HG03280 (cell line): ENCODE measurements at regions not wholly inside any gene's neighbourhood (a gene's known extent, or its start where the extent isn't known, plus 50 kb on each side); places are given as distances from the start of the nearest gene placed in this dataset.

Experiments used
- ATAC-seq: cut with Tn5 transposase; IDR thresholded peaks from one replicate; pipeline ENCODE4 v1.9.1; 2021; ENCODE audit warnings: mild to moderate bottlenecking, moderate library complexity; ENCODE audit not compliant: unreplicated experiment

DNA sequence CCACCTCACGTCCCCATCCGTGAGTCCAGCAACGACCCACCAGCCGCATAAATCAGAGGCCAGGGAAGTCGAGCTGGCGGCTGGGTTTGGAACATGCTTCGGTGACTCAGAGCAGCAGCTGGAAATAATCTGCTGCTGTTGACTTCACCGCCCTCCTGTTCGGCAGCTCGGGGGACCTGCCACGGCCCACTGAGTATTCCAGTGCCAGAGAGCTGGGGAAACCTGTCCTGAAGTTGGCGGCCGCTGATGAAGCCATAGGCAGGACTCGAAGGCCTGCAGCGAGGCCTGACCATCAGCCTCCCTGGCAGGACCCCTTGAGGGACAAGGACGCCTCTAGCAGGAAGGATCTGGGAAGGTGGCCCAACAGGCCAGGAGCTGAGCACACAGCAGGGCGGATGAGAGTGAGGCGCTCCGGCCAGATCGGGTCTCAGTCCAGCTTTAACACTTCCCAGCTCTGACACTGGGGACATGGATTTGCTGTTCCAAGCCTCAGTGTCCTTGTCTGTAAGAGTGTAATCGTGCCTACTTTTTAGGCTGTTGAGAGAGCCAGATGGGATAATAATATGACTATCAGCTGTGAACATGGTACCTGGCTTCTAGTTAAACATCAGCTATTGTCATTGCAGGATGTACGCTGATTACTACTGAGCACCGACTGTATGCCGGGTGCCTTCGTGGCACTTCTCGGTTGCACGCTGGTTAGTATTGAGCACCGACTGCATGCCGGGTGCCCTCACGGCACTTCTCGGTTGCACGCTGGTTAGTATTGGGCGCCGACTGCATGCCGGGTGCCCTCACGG lies 50.4 kb upstream of the CIBAR2 start:
- no peak for ATAC-seq

DNA sequence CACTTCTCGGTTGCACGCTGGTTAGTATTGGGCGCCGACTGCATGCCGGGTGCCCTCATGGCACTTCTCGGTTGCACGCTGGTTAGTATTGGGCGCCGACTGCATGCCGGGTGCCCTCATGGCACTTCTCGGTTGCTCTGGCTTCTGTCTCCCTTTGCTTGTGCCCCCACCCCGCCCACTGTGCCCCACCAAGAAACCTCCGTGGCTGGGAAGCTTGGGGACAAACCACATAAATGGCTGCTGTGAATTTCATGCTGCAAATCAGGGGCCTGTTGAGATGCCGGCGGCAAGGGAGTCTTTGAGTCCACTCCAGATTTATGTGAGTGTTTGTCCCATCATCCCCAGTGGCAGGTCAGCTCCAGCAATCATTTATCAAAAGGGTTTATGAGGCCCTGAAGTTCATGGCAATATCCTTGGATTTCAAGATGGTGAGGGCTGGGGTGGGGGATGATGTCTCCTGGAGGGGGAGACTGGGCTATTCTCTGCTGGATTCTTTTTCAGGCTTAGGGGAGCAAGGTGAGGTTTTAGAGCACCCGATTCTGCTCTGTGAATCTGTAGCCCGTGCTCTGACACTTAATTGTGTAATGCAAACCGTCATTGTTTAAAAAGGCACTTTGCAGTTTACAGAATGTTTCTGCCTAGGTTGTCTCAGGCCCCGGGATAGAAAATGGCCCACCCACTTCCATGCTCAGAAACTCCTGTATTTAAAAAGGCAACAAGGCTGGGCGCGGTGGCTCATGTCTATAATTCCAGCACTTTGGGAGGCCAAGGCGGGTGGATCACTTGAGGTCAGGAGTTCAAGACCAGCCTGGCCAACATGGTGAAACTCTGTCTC lies 51.2 kb upstream of the CIBAR2 start:
- no peak for ATAC-seq

DNA sequence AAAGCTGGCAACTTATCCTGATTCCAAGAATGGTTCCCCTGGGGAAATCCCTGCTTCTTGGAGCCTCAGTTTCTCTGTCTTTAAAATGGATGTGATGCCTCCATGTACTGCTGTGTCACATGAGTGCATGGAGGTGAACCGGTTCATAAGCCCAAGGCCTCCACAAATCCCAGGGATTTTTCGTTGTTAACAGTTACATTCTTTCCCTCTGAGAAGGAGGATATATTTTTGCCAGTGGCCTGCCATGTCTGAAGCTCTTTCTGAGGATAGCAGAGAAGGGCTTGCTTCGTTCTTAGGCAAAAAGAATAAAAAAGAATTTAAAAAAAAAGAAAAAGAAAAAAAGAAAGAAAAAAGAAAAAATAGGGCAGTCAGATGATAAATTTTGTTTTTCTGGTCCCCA lies 52.2 kb upstream of the CIBAR2 start:
- ATAC-seq: no peak

DNA sequence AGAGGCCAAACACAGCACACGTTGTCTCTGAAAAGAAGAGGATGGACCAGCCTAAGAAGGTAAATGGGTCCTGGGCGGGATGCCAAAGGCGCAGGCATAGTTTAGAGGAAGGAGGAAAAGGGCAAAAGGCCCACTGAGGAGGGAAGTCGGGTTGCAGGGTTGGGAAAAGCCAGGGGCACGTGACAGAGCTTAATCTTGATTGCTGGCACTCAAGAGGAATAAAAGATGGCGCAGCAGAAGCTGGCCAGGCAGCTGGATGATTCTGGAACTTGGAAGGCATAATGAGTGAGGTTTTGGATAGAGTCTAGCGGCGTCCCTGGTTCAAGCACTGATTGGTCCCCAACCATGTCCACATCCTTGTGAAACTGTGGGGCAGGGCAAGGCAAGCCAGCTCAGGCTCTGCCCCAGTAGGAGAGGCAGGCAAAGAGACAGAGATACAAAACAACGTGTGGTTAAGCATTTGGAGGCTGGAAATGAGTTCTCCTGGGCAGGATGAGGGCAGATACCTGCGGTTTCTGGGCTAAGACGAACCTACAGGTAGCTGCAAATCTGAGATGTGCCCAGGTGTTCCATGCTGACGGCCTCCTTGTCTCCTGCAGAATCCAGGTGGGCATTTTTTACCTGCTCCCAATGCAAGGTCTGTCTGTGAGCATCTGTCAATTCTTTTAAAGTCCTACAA lies 52.7 kb upstream of the CIBAR2 start:
- no peak for ATAC-seq

DNA sequence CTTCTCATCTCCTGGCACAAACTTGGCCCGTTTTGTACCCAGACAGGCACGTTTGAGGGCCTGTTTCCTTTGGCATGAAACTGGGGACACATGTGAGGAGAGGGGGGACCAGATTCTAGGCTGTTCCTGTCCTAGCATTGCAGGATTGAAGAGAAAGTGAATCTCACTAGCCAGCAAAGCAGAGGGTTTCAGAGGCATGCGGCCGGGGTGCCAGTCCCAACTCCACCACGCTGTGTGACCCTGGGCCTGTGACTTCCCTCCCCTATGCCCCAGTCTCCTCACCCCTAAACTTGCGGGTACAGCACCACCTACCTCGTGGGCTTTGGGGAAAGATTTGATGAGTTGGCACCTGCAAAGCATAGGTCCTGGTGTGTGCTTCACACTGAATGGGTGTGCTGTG lies 53.5 kb upstream of the CIBAR2 start:
- ATAC-seq: no peak

DNA sequence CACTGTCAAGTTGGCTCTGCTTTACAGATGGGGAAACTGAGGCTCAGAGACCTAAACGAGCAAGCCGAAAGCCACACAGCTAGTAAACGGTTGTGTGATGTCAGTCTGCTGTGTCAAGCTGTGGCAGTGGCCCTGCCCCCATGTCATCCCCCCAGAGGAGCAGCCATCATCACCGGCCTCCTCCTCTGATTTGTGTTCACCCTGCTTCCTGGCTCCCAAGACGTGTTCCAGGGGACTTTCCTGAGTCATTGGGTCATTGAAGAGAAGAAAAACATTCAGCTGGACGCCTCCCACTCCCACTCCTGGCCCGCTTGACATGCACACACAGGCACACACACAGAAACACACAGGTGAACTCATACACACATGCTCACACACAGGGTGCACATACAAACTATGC lies 54.0 kb upstream of the CIBAR2 start:
- ATAC-seq: no peak

DNA sequence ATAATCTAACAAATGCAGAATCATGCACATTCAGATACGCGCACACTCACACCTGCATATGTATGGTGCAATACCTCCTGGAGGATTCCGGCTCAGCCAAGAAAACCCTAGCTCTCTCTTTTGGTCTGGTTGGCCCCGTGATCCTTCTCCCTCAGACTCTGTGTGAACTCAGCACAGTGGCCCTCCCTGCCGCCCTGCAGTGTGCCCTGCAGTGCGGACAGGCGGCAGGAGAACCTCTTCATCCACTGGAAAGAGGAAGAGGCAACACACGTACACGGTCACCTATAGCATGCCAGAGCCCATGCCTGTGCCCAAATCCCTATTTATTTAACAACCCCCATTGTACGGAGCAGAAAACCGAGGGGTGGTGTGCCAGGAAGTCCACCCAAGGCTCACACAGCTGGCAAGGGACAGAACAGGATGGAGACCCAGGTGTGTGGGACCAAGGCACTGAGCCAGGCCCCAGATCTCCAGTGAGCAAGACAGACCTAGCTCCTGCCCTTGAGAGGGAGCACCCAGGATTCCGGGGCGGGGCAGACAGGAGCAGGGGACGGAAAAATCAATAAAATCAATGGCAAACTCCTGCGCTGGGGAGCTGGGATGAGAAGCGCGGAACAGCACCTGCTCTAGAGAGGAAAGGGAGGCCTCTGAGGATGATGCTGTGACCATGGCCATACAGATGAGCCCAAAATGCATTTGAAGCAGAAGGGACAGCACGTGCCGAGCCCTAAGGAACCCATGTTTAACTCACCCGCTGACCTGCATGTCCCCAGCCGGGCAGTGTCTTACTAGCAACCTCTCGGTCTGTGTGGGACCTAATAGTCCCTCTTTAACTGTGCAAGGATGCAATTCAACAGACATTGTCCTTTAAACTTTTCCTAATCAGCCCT lies 54.7 kb upstream of the CIBAR2 start:
- no peak for ATAC-seq

DNA sequence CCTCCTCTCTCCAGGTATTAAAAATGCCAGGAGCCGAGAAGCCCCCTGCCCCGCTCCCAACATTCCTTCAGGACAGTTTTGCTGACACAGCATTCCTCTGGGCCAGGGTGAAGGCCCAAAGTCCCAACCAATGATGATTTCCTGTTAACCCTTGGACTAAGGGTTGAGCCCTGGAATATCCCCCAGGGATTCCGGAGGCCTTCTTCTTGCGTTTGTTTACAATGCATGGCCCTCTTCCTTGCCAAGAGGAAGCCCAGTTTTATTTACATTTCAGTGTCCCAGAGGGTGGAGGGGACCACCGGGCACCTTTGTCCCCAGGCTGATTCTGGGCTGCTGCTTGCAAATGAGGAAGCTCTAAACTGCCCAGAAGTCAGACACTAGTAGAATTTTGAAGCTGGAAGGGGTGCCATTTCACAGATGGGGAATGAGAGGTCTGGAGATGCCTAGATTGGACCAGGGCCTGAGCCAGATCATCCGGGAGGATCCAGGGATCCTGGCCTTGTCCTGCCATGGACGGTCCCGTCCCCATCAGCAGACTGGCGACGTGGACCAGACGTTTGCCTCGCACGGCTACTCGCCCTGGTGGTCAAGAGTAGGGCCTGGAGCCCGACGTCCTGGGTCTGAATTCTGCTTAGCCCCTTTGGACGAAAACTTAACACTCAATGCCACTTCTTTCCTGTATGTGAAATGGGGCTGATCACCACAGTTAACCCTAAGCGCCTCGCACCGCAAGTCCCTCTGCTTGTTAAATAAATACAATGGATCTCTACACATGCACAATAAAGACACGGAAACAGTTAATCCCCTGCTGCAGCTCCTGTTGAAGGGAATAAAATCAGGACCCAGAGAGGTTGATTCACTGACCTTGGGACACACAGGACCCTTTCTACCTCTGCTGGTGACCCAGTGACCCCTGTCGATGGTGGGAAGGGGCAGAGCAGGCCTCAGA lies 55.6 kb upstream of the CIBAR2 start:
- ATAC-seq: no peak

DNA sequence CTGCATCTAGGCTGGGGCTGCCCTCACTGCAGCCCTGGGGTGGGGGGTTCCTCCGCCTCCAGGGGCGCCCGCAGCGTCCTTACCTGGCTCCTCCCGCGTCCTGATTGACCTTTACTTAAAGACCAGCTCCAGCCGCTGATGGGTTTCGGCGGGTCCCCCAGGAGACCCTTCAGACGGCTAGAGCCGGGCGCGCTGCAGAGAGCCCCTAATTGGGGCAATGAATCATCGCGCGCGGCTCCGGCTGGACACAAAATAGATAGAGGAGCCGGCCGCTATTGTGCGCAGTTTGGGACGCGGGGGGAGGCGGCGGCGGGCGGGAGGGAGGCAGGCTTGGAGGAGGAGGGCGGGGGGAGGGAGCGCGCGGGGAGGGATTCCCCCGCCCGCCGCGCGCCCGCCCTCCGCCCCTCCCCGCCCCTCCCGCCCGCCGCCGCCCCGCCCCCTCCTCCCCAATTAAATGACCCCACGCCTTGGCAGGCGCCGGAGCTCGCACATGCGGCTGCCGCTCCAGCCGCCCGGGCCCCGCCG lies 56.5 kb upstream of the CIBAR2 start:
- ATAC-seq: no peak

DNA sequence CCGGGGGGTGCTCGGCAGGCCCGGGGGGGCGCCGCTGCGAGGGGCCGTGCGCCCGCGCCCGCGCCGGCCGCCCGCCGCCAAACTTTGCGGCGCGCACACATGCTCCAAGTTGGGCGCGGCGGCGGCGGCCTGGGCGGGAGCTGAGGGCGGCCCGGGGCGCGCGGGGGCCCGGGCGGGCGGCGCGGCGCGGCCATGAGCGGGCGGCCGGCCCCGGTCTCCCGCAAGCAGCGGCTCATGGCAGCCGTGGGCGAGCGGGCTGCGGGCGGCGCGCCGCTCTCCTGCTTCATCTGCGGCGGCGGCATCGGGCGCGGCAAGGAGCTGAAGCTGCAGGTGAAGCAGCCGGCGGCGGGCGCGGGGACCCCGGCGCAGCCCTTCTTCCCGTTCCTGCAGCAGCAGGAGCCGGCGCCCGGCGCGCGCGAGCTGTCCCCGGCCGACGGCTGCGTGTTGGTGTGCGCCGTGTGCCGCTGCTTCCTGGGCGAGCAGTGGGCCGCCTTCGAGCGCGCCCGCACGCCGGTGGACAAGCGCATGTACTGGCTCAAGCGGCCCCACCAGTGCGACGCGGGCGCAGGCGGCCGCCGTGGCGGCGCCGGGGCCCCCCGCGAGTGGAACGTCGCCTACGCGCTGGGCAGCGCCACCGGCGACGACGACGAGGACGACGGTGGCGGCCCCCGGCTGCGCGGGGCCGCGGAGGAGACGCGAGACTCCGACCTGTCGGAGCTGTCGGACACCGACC lies 57.2 kb upstream of the CIBAR2 start:
- ATAC-seq: no peak

DNA sequence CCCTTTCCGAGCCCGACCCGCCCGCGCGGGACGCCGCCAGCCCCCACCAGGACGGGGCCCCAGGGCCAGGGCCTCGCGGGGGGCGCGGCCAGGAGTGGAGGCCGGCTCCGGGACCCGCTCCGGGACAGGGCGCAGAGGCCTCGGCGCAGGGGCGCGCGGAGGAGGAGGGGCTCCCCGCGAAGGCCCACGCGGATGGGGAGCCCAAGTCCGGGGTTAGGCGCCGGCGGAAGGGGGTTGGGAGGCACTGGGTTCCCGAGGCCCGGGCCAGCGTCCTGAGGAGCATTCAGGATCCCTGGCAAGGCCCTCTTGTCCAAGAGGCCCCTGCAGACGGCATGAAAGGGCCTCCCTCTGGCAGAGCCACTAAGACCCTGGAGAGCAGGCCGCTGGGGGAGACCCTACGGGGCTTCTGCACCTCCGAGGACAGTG lies 57.8 kb upstream of the CIBAR2 start:
- ATAC-seq: no peak

DNA sequence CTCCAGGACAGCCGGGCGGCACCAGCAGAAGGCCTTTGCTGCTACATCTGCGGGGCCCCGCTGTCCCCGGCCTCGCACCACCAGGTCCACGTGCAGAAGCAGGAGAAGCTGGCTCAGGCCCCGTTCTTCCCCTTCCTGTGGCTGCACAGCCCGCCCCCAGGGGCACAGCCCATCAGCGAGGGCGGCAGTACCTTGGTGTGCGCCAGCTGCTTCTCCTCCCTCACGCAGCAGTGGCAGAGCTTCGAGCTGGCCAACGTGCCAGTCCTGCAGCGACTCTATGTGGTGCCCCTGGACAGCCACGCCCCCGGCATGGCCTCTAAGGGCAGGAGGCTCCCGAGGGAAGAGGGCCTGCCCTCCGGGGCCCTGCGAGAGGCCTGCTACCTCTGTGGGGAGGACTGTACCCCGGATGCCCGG lies 58.3 kb upstream of the CIBAR2 start:
- ATAC-seq: no peak

DNA sequence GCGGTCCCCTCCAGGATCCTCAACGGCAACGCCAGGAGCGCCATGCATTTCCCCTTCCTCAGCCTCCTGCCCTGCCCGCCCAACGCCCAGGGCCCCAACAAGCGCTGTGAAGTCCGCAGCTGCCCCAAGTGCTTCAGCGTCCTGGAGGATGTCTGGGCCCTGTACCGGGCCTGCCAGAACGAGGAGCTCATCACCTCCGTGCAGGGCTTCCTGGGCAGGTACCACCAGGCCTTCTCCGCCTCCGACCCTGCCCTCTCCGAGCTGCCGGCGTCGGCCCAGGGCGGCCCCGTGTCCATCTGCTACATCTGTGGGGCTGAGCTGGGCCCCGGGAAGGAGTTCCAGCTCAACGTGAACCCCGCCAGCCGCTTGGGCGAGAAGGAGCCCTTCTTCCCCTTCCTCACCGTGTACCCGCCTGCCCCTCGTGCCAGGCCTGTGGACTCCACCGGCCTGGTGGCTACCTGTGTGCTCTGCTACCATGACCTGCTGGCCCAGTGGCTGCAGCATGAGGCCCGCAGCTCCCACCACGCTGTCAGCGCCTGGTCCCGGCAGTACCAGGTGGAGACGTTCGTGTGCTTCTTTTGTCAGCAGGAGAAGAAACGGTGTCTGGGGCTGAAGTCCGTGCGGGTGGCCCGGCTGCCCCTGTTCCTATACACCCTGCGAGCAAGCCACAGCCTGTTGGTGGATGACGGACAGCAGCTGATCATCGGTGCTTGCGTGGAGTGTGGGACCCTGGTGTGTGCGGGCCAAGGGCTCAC lies 58.9 kb upstream of the CIBAR2 start:
- no peak for ATAC-seq

DNA sequence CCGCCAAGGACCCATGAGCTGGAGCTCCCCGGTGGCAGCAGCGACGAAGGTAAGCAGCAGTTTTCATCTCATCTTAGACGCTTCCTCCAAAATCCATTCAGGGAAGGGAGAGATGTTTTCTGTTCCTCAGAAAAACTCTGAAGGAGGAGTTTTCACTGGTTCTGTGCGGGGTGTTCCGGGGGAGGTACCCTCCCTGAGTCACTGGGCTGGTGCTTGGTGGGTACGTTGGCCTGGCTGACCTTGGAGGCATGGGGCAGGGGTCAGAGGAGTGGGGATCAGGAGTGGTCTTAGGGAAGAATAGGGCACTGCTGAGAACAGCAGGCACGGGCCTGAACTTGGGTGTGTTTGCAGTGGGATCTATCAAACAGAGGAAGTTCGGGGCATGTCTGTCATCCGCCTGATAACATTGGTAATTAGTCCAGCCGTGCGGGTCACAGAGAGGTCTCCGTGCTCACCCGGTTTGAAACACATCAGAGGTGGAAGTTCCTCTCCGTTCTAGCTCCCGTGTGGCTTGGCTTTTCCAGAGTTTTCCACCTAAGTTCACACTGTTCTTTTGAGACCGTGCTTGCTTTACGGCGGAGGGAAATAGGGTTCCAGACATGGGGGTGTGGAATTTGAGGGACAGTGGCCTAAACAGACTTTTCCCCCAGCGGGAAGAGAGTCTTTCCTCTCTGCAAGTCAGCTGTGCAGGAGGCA lies 59.6 kb upstream of the CIBAR2 start:
- no peak for ATAC-seq

DNA sequence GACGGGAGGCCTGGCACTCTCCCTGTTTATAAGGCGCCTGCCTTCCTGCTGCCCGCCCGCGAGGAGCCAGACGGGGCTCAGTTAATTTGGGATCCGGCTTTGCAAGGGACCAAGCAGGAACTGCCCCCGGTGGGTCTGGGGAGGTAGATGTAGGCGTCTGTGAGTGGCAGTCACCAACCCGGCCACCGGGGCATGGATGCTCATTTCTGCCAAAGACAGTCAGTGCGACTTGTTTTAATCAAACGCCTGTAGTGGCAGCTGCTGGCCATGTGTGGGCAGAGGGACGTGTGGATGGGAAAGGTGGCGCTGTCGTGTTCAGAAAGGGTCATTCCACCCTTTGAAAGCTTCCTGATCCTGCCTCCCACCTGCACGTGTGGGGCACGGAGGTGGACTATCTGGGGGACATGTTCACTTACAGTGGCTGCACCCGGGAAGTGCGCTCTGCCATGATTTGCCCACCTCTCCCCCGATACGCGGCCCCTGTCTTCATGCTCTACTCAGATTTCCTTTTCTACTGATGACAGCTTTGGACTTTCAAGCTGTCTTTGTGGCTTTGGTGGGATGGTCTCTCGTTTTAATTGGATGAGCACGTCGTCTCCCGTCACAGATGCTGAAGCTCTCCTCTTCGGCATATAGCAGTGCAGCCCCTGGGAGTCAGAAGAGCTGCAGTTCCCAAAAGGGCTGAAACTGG lies 60.3 kb upstream of the CIBAR2 start:
- ATAC-seq: no peak

DNA sequence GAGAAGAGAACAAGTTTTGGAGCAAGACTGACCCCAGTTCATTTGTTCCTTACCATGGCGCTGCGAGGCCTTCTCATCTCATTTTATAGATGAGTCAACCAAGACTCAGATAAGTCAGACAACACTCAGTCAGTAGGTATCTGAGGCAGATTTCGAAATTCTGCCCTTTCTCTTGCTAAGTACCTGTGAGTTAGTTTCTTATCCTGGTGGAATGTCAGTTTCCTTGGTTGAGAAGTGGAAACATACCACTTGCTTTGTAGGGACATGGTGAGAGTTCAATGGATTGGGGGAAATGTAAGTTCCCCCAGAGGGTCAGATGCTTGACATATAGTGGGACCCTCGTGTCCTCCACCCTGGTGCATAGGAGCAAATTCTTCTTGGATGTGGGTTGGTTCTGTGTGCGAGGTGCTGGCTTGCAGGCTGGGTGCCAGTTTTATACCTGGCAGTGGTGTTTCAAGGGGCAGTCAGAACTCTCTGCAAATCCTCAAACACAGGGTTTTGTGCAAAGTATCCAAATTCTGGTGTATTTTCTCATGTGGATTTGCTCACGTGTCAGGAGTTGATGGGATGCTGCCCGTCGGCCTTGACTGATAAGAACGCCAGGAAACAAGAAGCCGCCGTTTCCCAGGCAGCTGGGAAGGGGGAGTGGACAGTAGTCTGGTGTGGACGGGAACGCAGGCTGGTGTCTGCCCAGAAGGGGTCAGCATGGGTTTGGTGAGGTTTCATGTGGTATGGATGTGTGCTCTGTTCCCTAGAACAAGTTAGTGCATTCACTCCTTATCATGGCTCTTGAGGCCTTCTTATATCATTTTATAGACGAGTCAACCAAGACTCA lies 61.1 kb upstream of the CIBAR2 start:
- ATAC-seq: no peak
